ENCODE measurements at regions not wholly inside any gene's neighbourhood (a gene's known extent, or its start where the extent isn't known, plus 50 kb on each side); places are given as distances from the start of the nearest gene placed in this dataset.

- TF ChIP-seq CEBPZ (IDR thresholded peaks at IDR 0.05; ENCODE audit: low read depth, low read length), result no peak
- TF ChIP-seq ASH2L (IDR thresholded peaks at IDR 0.05; ENCODE audit: borderline replicate concordance, low read depth), result no peak
- TF ChIP-seq BCLAF1 (IDR thresholded peaks at IDR 0.05), result no peak
- TF ChIP-seq IKZF1 (conservative IDR thresholded peaks at IDR 0.05), result peak; percentile 94
- no peak for TF ChIP-seq CBFB (IDR thresholded peaks at IDR 0.05; ENCODE audit: low read depth)
- TF ChIP-seq PKNOX1 (IDR thresholded peaks at IDR 0.05), result peak; percentile 85
- TF ChIP-seq, protein P1, sequence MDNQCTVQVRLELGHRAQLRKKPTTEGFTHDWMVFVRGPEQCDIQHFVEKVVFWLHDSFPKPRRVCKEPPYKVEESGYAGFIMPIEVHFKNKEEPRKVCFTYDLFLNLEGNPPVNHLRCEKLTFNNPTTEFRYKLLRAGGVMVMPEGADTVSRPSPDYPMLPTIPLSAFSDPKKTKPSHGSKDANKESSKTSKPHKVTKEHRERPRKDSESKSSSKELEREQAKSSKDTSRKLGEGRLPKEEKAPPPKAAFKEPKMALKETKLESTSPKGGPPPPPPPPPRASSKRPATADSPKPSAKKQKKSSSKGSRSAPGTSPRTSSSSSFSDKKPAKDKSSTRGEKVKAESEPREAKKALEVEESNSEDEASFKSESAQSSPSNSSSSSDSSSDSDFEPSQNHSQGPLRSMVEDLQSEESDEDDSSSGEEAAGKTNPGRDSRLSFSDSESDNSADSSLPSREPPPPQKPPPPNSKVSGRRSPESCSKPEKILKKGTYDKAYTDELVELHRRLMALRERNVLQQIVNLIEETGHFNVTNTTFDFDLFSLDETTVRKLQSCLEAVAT (IDR thresholded peaks at IDR 0.05), result peak; percentile 66; the same call in 1 of the 2 replicates
- TF ChIP-seq RUNX3 (IDR thresholded peaks at IDR 0.05; ENCODE audit: low read length), result peak; percentile 83
- 0 out of 2 replicates have a peak, but pooled peaks have one; percentile 47 for TF ChIP-seq TCF7 (IDR thresholded peaks at IDR 0.05; ENCODE audit: borderline replicate concordance)
- 0 out of 2 replicates have a peak, but pooled peaks have one; percentile 57 for TF ChIP-seq CREB1 (IDR thresholded peaks at IDR 0.05; ENCODE audit: low read depth)
- TF ChIP-seq GATAD2B (conservative IDR thresholded peaks at IDR 0.05; ENCODE audit: low read depth), result peak; percentile 59
- TF ChIP-seq USF2 (IDR thresholded peaks at IDR 0.05; ENCODE audit: borderline replicate concordance, low read depth, low read length), result no peak
- TF ChIP-seq TAF1 (IDR thresholded peaks at IDR 0.05; ENCODE audit: borderline replicate concordance, low read depth, low read length), result no peak
- TF ChIP-seq KAT2A (conservative IDR thresholded peaks at IDR 0.05; ENCODE audit: control insufficient read depth, low read depth, low read length), result no peak
- peak; percentile 85 for TF ChIP-seq RELA (IDR thresholded peaks at IDR 0.05; ENCODE audit: borderline replicate concordance, partially characterized antibody)
- TF ChIP-seq TCF12 (IDR thresholded peaks at IDR 0.05; ENCODE audit: low read depth, low read length), result peak; percentile 98
- peak; percentile 75 for TF ChIP-seq BMI1 (IDR thresholded peaks at IDR 0.05; ENCODE audit: borderline replicate concordance)
- no peak for TF ChIP-seq KDM1A (IDR thresholded peaks at IDR 0.05; ENCODE audit: borderline replicate concordance)
- peak; percentile 76 for TF ChIP-seq SP1 (IDR thresholded peaks at IDR 0.05; ENCODE audit: low read depth, low read length)
These were observed 386.4 kb upstream of the MMS22L start (continued) for GRCh38 chr6:97669191-97670031.

All from GM12878 (cell line).